ENCODE measurements at regions not wholly inside any gene's neighbourhood (a gene's known extent, or its start where the extent isn't known, plus 50 kb on each side); places are given as distances from the start of the nearest gene placed in this dataset.

DNA sequence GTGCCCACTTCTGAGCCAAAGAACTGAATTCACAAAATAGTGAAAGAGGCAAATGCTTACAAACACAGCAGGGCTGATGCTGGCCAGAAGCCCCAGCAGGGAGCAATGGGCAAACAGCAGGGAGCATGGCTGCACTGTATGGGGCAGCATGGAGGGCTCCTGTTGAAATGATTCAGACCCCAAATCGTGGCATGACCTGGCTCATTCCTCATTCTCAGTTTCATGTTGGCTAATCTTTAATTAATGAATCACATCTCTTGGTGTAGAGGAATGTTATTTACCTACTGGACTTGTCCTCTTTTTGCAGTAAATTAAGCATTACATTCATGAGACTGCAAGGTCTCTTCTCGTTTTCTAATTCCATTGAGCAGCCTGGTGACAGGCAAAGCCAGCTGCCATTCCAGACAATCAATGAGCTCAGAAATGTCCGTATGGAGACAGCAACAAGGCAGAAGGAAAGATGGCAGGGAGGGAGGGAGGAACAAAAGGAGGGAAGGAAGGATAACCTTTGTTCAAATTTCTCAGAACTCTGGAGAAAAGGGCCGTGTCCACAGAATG, 84.9 kb upstream of the ST8SIA3 start:
- no peak overlapping the region for H3K27ac Mint-ChIP-seq (ENCODE audit: unreplicated experiment)
- H2AFZ ChIP-seq (ENCODE audit: low read depth, low read length), result no peak overlapping the region
- DNase-seq (ENCODE audit: low read depth) (no peak), FAIRE-seq (no peak)
- TF ChIP-seq EZH2 (IDR thresholded peaks at IDR 0.05; ENCODE audit: insufficient read depth, low read length), result no peak
- TF ChIP-seq, protein P1, sequence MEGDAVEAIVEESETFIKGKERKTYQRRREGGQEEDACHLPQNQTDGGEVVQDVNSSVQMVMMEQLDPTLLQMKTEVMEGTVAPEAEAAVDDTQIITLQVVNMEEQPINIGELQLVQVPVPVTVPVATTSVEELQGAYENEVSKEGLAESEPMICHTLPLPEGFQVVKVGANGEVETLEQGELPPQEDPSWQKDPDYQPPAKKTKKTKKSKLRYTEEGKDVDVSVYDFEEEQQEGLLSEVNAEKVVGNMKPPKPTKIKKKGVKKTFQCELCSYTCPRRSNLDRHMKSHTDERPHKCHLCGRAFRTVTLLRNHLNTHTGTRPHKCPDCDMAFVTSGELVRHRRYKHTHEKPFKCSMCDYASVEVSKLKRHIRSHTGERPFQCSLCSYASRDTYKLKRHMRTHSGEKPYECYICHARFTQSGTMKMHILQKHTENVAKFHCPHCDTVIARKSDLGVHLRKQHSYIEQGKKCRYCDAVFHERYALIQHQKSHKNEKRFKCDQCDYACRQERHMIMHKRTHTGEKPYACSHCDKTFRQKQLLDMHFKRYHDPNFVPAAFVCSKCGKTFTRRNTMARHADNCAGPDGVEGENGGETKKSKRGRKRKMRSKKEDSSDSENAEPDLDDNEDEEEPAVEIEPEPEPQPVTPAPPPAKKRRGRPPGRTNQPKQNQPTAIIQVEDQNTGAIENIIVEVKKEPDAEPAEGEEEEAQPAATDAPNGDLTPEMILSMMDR (IDR thresholded peaks at IDR 0.05; ENCODE audit: insufficient read depth, low read depth, low read length), result no peak
- no peaks in the 10 kb centered on the region for H3K4me1 Mint-ChIP-seq (ENCODE audit: low read depth, unreplicated experiment)
- H3K79me2 ChIP-seq (ENCODE audit: insufficient read depth, low read length), result no peaks in the 10 kb centered on the region
- H3K27ac ChIP-seq (ENCODE audit: low read depth, low read length), result no peak overlapping the region
- H3K27me3 Mint-ChIP-seq (ENCODE audit: low read depth, unreplicated experiment), result peaks cover 8% of the 10 kb centered on the region
- no peaks in the 10 kb centered on the region for H3K9me3 Mint-ChIP-seq (ENCODE audit: unreplicated experiment)
- no peaks in the 10 kb centered on the region for H3K36me3 ChIP-seq (ENCODE audit: insufficient read depth, low read length)
- H3K9me3 ChIP-seq (ENCODE audit: insufficient read depth, low read depth, low read length), result no peaks in the 10 kb centered on the region
- no peak overlapping the region for H3K9ac ChIP-seq (ENCODE audit: low read length)
- H3K4me3 ChIP-seq (ENCODE audit: insufficient read depth, low read depth, low read length), result no peak overlapping the region
- no peak overlapping the region for H3K4me3 Mint-ChIP-seq (ENCODE audit: unreplicated experiment)
- H3K27me3 ChIP-seq (ENCODE audit: insufficient read depth, low read length), result no peaks in the 10 kb centered on the region
- no peaks in the 10 kb centered on the region for H3K36me3 Mint-ChIP-seq (ENCODE audit: low read depth, unreplicated experiment)
- H3K4me2 ChIP-seq (ENCODE audit: low read length), result no peak overlapping the region
- H4K20me1 ChIP-seq (ENCODE audit: insufficient read depth, low read length), result no peaks in the 10 kb centered on the region
- H3K4me1 ChIP-seq (ENCODE audit: insufficient read depth, low read length), result no peaks in the 10 kb centered on the region

DNA sequence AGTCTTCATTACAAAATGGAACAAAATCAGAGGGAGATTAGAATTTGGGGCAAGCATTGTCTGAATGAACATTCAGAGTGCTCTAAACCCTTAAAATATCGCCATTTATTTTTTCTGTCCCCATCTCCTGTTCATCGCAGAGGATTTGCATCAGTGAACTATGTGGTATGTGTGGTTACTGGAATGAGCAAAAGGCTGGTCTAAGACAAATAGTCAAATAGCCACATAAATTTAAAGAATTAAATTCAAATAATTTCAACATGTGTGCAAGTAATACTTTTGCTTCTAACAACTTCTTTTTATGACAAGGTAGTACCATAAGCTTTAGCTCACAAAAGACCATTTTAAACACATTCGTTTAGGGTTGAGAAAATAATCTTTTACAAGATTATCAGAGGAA, 82.6 kb upstream of the ST8SIA3 start:
- DNase-seq (ENCODE audit: low read depth) (no peak), FAIRE-seq (no peak)
- Mint-ChIP-seq H3K36me3 (ENCODE audit: low read depth, unreplicated experiment) (no peaks in the 10 kb centered on the region), H3K9me3 (ENCODE audit: unreplicated experiment) (no peaks in the 10 kb centered on the region), H3K4me1 (ENCODE audit: low read depth, unreplicated experiment) (no peaks in the 10 kb centered on the region), H3K4me3 (ENCODE audit: unreplicated experiment) (no peak overlapping the region), H3K27ac (ENCODE audit: unreplicated experiment) (no peak overlapping the region), H3K27me3 (ENCODE audit: low read depth, unreplicated experiment) (peaks cover 11% of the 10 kb centered on the region)
- H3K27ac ChIP-seq (ENCODE audit: low read depth, low read length), result no peak overlapping the region
- H4K20me1 ChIP-seq (ENCODE audit: insufficient read depth, low read length), result no peaks in the 10 kb centered on the region
- H3K9ac ChIP-seq (ENCODE audit: low read length), result no peak overlapping the region
- no peaks in the 10 kb centered on the region for H3K27me3 ChIP-seq (ENCODE audit: insufficient read depth, low read length)
- H3K4me3 ChIP-seq (ENCODE audit: insufficient read depth, low read depth, low read length), result no peak overlapping the region
- H3K9me3 ChIP-seq (ENCODE audit: insufficient read depth, low read depth, low read length), result no peaks in the 10 kb centered on the region
- no peak overlapping the region for H2AFZ ChIP-seq (ENCODE audit: low read depth, low read length)
- TF ChIP-seq, protein P1 (IDR thresholded peaks at IDR 0.05; ENCODE audit: insufficient read depth, low read depth, low read length), result no peak
- no peak for TF ChIP-seq EZH2 (IDR thresholded peaks at IDR 0.05; ENCODE audit: insufficient read depth, low read length)
- H3K4me1 ChIP-seq (ENCODE audit: insufficient read depth, low read length), result no peaks in the 10 kb centered on the region
- H3K79me2 ChIP-seq (ENCODE audit: insufficient read depth, low read length), result no peaks in the 10 kb centered on the region
- H3K4me2 ChIP-seq (ENCODE audit: low read length), result no peak overlapping the region
- no peaks in the 10 kb centered on the region for H3K36me3 ChIP-seq (ENCODE audit: insufficient read depth, low read length)

DNA sequence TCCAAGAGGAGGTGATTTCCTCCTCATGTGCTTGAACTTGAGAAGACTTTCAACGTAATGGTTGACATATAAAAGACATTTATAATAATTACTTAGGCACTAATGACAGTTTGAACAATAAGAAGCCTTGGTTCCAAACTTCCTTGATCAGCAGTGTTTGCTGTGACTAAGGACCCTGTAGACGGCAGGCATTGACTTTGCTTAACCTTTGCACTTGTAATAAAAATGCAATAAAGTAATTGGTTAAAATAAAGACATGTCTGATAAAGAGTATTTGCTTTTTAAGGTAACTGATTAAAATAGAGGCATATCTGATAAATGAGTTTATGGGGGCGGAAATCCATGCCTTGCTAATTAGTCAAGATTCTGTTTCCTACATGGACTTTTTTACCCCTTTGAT, 82.2 kb upstream of the ST8SIA3 start:
- no peaks in the 10 kb centered on the region for H3K79me2 ChIP-seq (ENCODE audit: insufficient read depth, low read length)
- no peaks in the 10 kb centered on the region for H3K9me3 Mint-ChIP-seq (ENCODE audit: unreplicated experiment)
- no peaks in the 10 kb centered on the region for H4K20me1 ChIP-seq (ENCODE audit: insufficient read depth, low read length)
- DNase-seq (ENCODE audit: low read depth) (no peak), FAIRE-seq (no peak)
- H3K9me3 ChIP-seq (ENCODE audit: insufficient read depth, low read depth, low read length), result no peaks in the 10 kb centered on the region
- no peak overlapping the region for H3K4me3 ChIP-seq (ENCODE audit: insufficient read depth, low read depth, low read length)
- H3K36me3 ChIP-seq (ENCODE audit: insufficient read depth, low read length), result no peaks in the 10 kb centered on the region
- H3K4me2 ChIP-seq (ENCODE audit: low read length), result no peak overlapping the region
- no peak overlapping the region for H3K4me3 Mint-ChIP-seq (ENCODE audit: unreplicated experiment)
- no peaks in the 10 kb centered on the region for H3K4me1 ChIP-seq (ENCODE audit: insufficient read depth, low read length)
- TF ChIP-seq, protein P1 (IDR thresholded peaks at IDR 0.05; ENCODE audit: insufficient read depth, low read depth, low read length), result no peak
- TF ChIP-seq EZH2 (IDR thresholded peaks at IDR 0.05; ENCODE audit: insufficient read depth, low read length), result no peak
- H3K9ac ChIP-seq (ENCODE audit: low read length), result no peak overlapping the region
- no peaks in the 10 kb centered on the region for H3K4me1 Mint-ChIP-seq (ENCODE audit: low read depth, unreplicated experiment)
- H2AFZ ChIP-seq (ENCODE audit: low read depth, low read length), result no peak overlapping the region
- no peak overlapping the region for H3K27ac Mint-ChIP-seq (ENCODE audit: unreplicated experiment)
- no peaks in the 10 kb centered on the region for H3K36me3 Mint-ChIP-seq (ENCODE audit: low read depth, unreplicated experiment)
- H3K27me3 ChIP-seq (ENCODE audit: insufficient read depth, low read length), result no peaks in the 10 kb centered on the region
- no peak overlapping the region for H3K27ac ChIP-seq (ENCODE audit: low read depth, low read length)
- H3K27me3 Mint-ChIP-seq (ENCODE audit: low read depth, unreplicated experiment), result peaks cover 12% of the 10 kb centered on the region
